Ecto neural progenitor cell (in vitro differentiated cells): ENCODE measurements at regions not wholly inside any gene's neighbourhood (a gene's known extent, or its start where the extent isn't known, plus 50 kb on each side); places are given as distances from the start of the nearest gene placed in this dataset.

ENCODE experiments used
- DNase-seq: peaks from one replicate; pipeline ENCODE4 v3.0.0-alpha.2; 2018; ENCODE audit warnings: low spot score

- DNase-seq: no peak
These were observed 229.0 kb downstream of the PPARGC1A start for GRCh38 chr4:23660865-23661264.

- DNase-seq: no peak
These were observed 235.1 kb downstream of the PPARGC1A start for GRCh38 chr4:23654791-23655190.

GRCh38 chr4:23648854-23649596, 240.8 kb downstream of the PPARGC1A start:
- no peak for DNase-seq

GRCh38 chr4:23635468-23635867, 254.4 kb downstream of the PPARGC1A start:
- DNase-seq: no peak

- no peak for DNase-seq
These were observed 258.4 kb downstream of the PPARGC1A start for GRCh38 chr4:23631255-23631950.

- DNase-seq: no peak
These were observed 259.7 kb downstream of the PPARGC1A start for GRCh38 chr4:23630110-23630509.

GRCh38 chr4:23629421-23629820, 260.4 kb downstream of the PPARGC1A start:
- no peak for DNase-seq

GRCh38 chr4:23614284-23614892, 275.5 kb downstream of the PPARGC1A start:
- no peak for DNase-seq

GRCh38 chr4:23613782-23614181, 276.1 kb downstream of the PPARGC1A start:
- no peak for DNase-seq

- DNase-seq: no peak
These were observed 287.1 kb downstream of the PPARGC1A start for GRCh38 chr4:23602720-23603119.

GRCh38 chr4:23594125-23594524, 295.7 kb downstream of the PPARGC1A start:
- DNase-seq: no peak

- DNase-seq: no peak
These were observed 299.4 kb downstream of the PPARGC1A start for GRCh38 chr4:23590431-23590830.

GRCh38 chr4:23584024-23584423, 305.8 kb downstream of the PPARGC1A start:
- DNase-seq: no peak

- DNase-seq: no peak
These were observed 307.2 kb downstream of the PPARGC1A start for GRCh38 chr4:23582671-23583070.

GRCh38 chr4:23579166-23579565, 310.7 kb downstream of the PPARGC1A start:
- no peak for DNase-seq

GRCh38 chr4:23577398-23577797, 312.4 kb downstream of the PPARGC1A start:
- no peak for DNase-seq

GRCh38 chr4:23572382-23572781, 317.5 kb downstream of the PPARGC1A start:
- DNase-seq: no peak

- no peak for DNase-seq
These were observed 322.5 kb downstream of the PPARGC1A start for GRCh38 chr4:23567338-23567737.

GRCh38 chr4:23560748-23561147, 329.1 kb downstream of the PPARGC1A start:
- no peak for DNase-seq

GRCh38 chr4:23558101-23558500, 331.7 kb downstream of the PPARGC1A start:
- DNase-seq: no peak

GRCh38 chr4:23547601-23548000, 342.2 kb downstream of the PPARGC1A start:
- no peak for DNase-seq

GRCh38 chr4:23547096-23547495, 342.8 kb downstream of the PPARGC1A start:
- no peak for DNase-seq

- DNase-seq: no peak
These were observed 349.8 kb downstream of the PPARGC1A start for GRCh38 chr4:23539969-23540569.
